ENCODE measurements at regions not wholly inside any gene's neighbourhood (a gene's known extent, or its start where the extent isn't known, plus 50 kb on each side); places are given as distances from the start of the nearest gene placed in this dataset.

DNA sequence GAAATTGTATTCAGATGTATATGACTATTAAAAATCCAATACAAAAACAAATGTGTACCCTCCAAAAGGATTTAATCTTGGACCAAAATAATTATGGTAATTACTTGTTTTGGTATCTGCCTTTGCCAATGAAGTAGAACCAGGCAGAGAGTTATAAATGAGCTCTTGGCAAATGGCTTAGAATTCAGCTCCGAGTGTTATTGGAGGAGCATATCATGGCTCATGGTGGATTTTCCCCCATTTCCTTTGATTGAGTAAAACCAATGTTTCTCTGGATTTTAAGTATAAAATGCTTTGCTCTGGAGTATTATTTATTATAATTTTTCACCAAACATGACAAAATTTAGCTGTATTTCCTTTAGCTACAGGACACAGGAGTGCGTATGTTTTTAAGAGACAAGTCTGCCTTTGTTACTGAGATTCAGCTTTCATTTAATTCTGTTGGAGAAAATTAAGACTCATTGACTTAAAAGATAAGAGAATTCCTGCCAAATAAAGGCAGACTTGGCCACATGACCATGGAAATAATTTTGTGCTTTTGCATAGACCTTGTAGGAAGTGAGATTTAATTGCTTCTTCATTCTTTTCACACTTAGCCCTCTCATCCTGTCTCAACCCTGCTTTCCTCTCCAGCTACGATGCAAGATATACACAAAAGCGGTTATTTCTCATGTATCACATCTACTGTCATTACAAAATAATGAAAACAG, 281.0 kb upstream of the SOX11 start:
- no peak for DNase-seq (ENCODE audit: low read depth)
- TF ChIP-seq, protein P1, sequence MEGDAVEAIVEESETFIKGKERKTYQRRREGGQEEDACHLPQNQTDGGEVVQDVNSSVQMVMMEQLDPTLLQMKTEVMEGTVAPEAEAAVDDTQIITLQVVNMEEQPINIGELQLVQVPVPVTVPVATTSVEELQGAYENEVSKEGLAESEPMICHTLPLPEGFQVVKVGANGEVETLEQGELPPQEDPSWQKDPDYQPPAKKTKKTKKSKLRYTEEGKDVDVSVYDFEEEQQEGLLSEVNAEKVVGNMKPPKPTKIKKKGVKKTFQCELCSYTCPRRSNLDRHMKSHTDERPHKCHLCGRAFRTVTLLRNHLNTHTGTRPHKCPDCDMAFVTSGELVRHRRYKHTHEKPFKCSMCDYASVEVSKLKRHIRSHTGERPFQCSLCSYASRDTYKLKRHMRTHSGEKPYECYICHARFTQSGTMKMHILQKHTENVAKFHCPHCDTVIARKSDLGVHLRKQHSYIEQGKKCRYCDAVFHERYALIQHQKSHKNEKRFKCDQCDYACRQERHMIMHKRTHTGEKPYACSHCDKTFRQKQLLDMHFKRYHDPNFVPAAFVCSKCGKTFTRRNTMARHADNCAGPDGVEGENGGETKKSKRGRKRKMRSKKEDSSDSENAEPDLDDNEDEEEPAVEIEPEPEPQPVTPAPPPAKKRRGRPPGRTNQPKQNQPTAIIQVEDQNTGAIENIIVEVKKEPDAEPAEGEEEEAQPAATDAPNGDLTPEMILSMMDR (conservative IDR thresholded peaks at IDR 0.05; ENCODE audit: control insufficient read depth, insufficient read depth, low read depth, low read length): no peak
- no peak overlapping the region for H3K4me3 ChIP-seq (ENCODE audit: control insufficient read depth, low read depth, low read length)

DNA sequence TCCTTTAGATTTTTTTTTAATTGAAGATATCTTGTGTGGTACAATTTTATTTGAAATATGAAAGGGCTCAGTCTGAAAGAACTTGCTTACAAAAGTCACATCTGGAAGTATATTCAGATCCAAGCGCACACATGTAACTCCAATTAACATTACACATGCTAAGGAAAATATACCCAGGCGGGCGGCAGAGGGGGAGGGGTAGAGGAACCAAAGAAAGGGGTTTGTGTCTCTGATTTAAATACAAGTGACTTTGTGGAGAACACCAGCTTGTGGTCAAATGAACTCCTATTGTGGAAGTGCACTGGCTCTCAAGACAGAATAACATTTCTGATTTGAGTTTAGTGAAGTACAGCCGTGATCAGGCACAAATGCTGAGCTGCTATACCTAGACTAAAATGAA, 280.2 kb upstream of the SOX11 start:
- TF ChIP-seq, protein P1 (conservative IDR thresholded peaks at IDR 0.05; ENCODE audit: control insufficient read depth, insufficient read depth, low read depth, low read length): no peak
- no peak overlapping the region for H3K4me3 ChIP-seq (ENCODE audit: control insufficient read depth, low read depth, low read length)
- no peak for DNase-seq (ENCODE audit: low read depth)

DNA sequence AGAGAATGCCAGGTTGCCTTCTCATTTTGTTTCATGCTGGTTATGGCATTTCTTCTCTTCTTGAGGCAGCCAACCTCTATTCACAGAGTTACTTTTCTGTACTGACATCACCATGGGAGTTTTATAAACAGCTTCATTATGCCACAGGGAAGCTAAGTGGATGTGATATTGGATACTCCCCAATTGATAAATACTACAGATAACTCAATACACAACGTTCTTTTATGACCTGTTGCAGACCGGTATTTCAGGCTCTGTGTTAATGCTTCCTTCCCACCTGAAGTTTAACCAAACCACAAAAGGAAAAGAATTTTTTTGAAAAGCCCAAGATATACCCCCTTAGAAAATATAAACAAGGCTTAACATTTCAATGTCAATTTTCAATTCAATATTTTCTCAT, 258.3 kb upstream of the SOX11 start:
- no peak overlapping the region for H3K4me3 ChIP-seq (ENCODE audit: control insufficient read depth, low read depth, low read length)
- TF ChIP-seq, protein P1 (conservative IDR thresholded peaks at IDR 0.05; ENCODE audit: control insufficient read depth, insufficient read depth, low read depth, low read length): no peak
- no peak for DNase-seq (ENCODE audit: low read depth)

DNA sequence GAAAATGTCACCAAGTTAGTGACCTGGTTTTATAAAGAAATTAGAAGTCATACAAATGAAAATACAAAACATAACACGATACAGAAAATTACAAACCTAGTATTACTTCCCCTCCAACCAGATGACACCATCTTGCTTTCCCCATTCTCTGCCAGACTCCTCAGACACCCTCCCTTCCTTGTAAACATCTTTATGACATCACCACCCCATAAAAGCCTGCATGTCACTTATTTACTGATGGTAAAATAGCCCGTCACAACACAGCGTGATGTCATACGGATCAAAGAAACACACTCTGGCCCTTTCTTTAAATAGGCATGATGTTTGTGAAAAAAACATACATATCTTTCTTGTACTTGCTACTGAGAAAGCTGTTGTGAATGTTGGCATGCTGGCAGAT, 254.8 kb upstream of the SOX11 start:
- DNase-seq (ENCODE audit: low read depth): no peak
- TF ChIP-seq, protein P1 (conservative IDR thresholded peaks at IDR 0.05; ENCODE audit: control insufficient read depth, insufficient read depth, low read depth, low read length): no peak

DNA sequence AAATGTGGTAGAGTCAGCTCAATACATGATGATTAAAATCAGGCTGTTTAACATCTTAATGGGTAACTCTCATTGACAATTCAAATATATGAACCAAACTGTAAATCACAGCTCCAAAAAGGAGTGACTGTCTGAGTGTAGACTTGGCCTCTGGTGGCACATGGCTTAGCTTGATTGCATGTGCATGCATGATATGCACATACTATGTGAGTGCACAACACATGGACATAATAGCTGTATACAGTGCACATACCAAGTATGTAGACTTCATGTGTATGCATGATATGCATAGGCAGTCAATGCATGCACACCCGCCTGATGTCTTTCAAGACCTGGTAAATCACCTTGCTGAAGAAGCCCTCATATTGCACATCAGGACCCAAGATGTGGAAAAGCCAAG, 252.0 kb upstream of the SOX11 start:
- DNase-seq (ENCODE audit: low read depth): no peak
- TF ChIP-seq, protein P1 (conservative IDR thresholded peaks at IDR 0.05; ENCODE audit: control insufficient read depth, insufficient read depth, low read depth, low read length): no peak
- H3K4me3 ChIP-seq (ENCODE audit: control insufficient read depth, low read depth, low read length): no peak overlapping the region

More for the DNA sequence above, 254.8 kb upstream of the SOX11 start:
- H3K4me3 ChIP-seq (ENCODE audit: control insufficient read depth, low read depth, low read length): no peak overlapping the region

DNA sequence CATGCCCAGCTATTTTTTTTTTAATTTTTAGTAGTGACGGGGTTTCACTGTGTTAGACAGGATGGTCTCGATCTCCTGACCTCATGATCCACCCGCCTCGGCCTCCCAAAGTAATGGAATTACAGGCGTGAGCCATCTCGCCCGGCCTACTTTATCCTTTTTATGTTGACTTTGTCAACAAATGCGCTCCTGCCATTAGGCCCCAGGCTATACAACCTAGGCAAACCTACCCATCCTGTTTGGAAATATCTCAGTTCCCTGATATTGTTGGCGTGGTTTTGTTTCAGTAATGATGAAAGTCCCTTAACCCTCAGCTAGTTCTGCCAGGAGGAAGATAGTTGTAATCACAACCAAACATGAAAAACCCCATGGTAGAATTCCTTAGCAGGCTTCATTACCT, 249.4 kb upstream of the SOX11 start:
- no peak for DNase-seq (ENCODE audit: low read depth)
- H3K4me3 ChIP-seq (ENCODE audit: control insufficient read depth, low read depth, low read length): no peak overlapping the region
- TF ChIP-seq, protein P1 (conservative IDR thresholded peaks at IDR 0.05; ENCODE audit: control insufficient read depth, insufficient read depth, low read depth, low read length): no peak
